ENCODE measurements at regions not wholly inside any gene's neighbourhood (a gene's known extent, or its start where the extent isn't known, plus 50 kb on each side); places are given as distances from the start of the nearest gene placed in this dataset.

DNA sequence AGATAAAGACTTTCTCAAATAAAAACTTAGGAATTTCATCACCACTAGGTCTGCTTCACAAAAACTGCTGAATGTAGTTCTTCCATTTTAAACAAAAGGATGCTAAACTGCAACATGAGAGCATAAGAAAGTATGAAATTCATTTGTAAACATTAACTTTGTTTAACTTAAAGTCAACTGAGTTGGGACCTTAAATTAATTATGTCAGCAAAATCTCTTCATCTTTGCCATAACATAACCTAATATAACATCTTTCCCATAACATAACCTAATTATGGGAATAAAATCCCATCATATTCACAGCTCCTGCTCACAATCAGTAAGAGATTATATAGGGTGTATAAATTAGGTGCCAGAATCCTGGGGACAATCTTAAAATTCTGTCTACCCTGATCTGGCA lies 78.8 kb upstream of the PCSK5 start:
- Histone ChIP-seq H3K27ac (ENCODE audit: insufficient read length, low read depth, low read length) (no peak overlapping the region), H3K18ac (ENCODE audit: insufficient read length, low read depth, low read length) (no peak overlapping the region), H3K79me2 (ENCODE audit: insufficient read depth, low read length) (no peaks in the 10 kb centered on the region), H3K4me2 (ENCODE audit: insufficient read depth, insufficient read length, low read length) (no peak overlapping the region), H2BK12ac (ENCODE audit: insufficient read length, low read depth, low read length) (no peak overlapping the region), H3K56ac (ENCODE audit: insufficient read length, low read depth, low read length) (no peak overlapping the region), H3K4ac (ENCODE audit: low read depth, low read length) (no peak overlapping the region), H3K27me3 (ENCODE audit: insufficient read depth, low read length) (no peaks in the 10 kb centered on the region), H2BK15ac (ENCODE audit: low read depth, low read length) (no peak overlapping the region), H3K9ac (ENCODE audit: extremely low read depth, insufficient read length, low read length) (no peak overlapping the region), H3K23me2 (ENCODE audit: insufficient read length, low read depth, low read length, poor library complexity, severe bottlenecking) (no peaks in the 10 kb centered on the region), H2BK20ac (ENCODE audit: low read depth, low read length, poor library complexity, severe bottlenecking) (no peak overlapping the region), H3K23ac (ENCODE audit: insufficient read length, low read depth, low read length) (no peak overlapping the region), H4K5ac (ENCODE audit: insufficient read length, low read depth, low read length) (no peak overlapping the region), H2AK5ac (ENCODE audit: insufficient read length, low read length) (no peak overlapping the region), H3K79me1 (ENCODE audit: insufficient read depth, low read depth, low read length, poor library complexity, severe bottlenecking) (no peaks in the 10 kb centered on the region), H2AFZ (ENCODE audit: low read length) (no peak overlapping the region), H2BK120ac (ENCODE audit: low read depth, low read length, poor library complexity, severe bottlenecking) (no peak overlapping the region), H3K4me1 (ENCODE audit: insufficient read depth, low read length) (no peaks in the 10 kb centered on the region), H4K20me1 (ENCODE audit: control insufficient read depth, insufficient read depth, insufficient read length) (no peaks in the 10 kb centered on the region), H3K9me3 (ENCODE audit: control insufficient read depth, low read depth, low read length) (no peaks in the 10 kb centered on the region), H3T11ph (ENCODE audit: low read length) (no peak overlapping the region), H2BK5ac (ENCODE audit: insufficient read length, low read length) (no peak overlapping the region), H4K8ac (replicated peaks; ENCODE audit: insufficient read length, low read depth, low read length) (no peak overlapping the region), H3K14ac (ENCODE audit: insufficient read depth, low read length) (no peak overlapping the region), H4K91ac (ENCODE audit: insufficient read length, low read depth, low read length) (no peak overlapping the region)
- TF ChIP-seq, protein P1, sequence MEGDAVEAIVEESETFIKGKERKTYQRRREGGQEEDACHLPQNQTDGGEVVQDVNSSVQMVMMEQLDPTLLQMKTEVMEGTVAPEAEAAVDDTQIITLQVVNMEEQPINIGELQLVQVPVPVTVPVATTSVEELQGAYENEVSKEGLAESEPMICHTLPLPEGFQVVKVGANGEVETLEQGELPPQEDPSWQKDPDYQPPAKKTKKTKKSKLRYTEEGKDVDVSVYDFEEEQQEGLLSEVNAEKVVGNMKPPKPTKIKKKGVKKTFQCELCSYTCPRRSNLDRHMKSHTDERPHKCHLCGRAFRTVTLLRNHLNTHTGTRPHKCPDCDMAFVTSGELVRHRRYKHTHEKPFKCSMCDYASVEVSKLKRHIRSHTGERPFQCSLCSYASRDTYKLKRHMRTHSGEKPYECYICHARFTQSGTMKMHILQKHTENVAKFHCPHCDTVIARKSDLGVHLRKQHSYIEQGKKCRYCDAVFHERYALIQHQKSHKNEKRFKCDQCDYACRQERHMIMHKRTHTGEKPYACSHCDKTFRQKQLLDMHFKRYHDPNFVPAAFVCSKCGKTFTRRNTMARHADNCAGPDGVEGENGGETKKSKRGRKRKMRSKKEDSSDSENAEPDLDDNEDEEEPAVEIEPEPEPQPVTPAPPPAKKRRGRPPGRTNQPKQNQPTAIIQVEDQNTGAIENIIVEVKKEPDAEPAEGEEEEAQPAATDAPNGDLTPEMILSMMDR (conservative IDR thresholded peaks at IDR 0.05), result no peak
- Mint-ChIP-seq H3K27me3 (ENCODE audit: low read depth) (no peaks in the 10 kb centered on the region), H3K36me3 (ENCODE audit: insufficient read depth in 1 of 3, low read depth in 3 of 3) (peaks cover 4 to 15% (median 5%) of the 10 kb centered on the region in 3 experiments; a peak in 4 of 7 replicates), H3K4me1 (no peaks in the 10 kb centered on the region), H3K4me3 (no peak overlapping the region), H3K9me3 (peaks cover 33 to 38% of the 10 kb centered on the region in 2 experiments), H3K27ac (no peak overlapping the region)
- DNase-seq, result no peak

Measured in H9 (cell line).